Activated CD4-positive, alpha-beta T cell treated with anti-CD3 and anti-CD28 coated beads for 48 hours (primary cell): ENCODE measurements at regions not wholly inside any gene's neighbourhood (a gene's known extent, or its start where the extent isn't known, plus 50 kb on each side); places are given as distances from the start of the nearest gene placed in this dataset.

Experiments
- DNase-seq: peaks from one replicate; pipeline ENCODE4 v3.0.0-alpha.2; 2020

DNA sequence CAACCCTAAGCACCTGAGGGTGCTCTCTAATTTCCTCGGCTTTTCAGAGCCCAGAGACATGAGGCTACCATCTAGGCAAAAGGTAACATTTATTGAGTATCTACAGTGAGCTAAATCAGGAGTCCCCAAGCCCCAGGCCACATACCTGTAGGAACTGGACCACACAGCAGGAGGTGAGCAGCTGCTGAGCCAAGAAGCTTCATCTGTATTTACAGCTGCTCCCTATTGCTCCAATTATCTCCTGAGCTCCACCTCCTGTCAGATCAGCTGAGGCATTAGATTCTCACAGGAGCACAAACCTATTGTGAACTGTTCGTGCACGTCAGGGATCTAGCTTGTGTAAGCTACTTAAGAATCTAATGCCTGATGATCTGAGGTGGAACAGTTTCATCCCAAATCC, 70.2 kb downstream of the RND3 start:
- no peak for DNase-seq

DNA sequence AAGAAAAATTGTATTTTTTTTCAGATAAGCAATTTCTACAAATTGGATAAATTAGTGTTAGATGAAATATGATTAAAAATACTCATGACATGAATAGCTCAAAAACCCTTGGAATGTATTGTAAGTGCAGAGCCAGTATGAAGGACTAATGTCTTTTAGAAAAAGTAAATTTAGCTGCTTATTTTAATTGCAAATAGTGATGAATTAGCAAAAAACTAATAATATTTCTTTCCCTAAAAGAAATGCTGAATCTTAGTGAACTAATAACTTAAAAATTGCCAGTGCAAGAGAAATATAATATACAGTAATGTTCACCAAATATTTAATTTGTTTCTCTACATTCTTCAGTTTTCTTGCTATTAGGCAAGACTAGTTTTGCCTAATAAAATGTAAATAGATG, 72.4 kb downstream of the RND3 start:
- DNase-seq, result no peak

DNA sequence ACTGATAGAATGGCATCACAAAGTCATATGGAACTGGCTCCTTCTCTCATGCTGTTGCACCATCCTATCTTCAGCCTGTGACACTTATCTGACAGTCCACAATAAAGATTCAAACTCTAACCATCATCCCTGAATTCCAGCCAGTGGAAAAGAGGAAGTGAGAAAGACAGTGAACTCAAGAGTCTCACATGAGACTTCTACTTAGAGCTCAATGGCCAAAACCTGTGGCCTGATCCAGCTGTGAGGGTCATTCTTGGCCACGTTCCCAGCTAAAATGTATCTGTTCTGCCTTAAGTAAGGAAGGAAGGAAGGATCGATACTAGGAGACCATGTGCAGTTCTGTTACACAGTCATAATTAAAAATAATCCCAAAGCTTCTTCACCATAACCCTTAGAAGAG, 73.6 kb downstream of the RND3 start:
- no peak for DNase-seq

DNA sequence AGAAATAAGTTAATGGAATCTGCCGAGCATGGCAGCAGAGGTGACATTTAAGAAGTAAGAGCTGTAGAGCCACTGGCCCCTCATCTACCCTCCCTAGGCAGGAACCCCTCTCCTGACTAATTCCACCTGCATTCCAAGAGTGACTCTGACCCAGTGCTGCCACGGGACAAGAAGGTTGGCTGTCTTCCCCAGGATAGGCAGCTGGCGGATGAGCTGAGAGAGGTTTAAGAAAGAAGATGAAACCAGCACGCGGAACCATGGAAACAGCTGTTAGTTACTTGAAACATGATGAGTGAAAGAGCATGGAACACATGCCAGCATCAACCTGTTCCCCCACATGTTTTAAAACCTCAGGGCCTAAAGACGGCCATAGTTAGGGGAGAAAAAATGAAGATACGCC, 74.1 kb downstream of the RND3 start:
- DNase-seq, result no peak

DNA sequence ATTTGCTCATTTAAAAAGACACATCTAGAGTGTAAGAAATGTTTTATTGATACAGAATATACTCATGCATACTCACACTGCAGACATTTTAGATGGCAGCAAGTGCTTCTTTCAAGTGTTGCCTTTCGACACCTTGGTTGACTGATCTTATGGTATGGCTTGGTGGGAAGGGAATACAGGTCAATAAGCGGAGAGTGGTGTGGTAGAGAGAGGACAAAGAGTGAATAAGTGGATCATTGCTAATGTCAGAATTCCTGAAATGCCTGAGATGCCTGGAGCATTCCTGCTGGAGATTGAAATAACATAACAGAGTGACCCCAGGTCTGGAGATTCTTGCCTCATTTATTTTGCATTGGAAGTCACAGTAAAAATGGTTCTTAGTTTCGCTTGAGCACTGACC, 76.7 kb downstream of the RND3 start:
- DNase-seq, result no peak

DNA sequence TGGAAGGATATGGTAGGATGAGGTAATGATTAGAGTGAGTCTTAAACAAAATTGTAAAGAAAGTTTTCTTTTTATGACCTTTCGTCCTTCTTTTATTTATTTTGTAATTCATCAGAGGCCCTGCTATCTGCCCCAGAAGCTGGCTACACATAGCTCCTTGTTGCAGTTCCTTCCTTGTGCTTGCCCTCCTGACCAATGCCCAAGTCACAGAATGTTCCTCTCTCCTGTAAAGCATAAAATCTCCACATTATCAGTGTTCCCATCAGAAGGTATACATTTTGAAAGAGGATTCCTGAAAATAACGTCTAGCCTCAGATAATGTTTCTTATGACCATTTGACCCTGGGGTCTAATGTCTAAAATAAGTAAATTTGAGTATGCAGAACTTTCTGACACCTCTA, 78.3 kb downstream of the RND3 start:
- no peak for DNase-seq

DNA sequence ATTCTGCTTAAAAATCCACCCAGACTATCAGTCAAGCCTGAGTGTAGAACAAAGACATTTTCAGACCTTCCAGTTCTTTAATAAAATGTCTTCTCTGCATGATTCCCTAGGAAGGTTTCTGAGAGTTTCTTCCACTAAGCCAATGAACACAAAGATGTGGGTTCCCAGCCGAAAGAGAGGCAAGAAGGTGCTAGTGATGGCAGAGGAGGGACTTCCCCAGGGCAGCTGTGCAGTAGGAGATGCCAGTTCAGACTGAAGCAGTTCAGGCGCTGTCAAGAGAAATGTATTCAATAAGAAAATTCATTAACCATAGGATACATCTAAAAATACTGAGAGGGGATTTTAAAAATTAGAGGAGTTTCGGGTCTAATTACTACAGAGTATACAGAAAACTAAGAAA, 83.3 kb downstream of the RND3 start:
- DNase-seq, result no peak

DNA sequence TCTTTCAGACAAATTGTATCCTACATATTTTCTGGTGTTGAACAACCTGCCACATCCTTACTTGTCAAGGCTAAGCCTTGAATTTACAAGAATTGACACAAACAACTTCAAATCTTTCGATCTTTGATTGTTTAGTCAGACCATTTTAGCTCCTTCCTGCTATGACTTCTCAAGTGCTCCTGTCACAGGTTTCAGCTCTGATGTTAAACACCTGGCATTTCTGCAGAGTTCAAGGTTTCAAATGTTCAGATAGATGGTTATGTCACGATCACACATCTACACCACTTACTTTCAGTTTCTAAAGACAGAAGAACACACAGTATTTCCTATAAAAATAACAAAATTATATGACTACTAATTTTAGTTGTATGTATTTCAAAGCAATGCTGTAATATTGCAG, 84.0 kb downstream of the RND3 start:
- DNase-seq, result no peak

DNA sequence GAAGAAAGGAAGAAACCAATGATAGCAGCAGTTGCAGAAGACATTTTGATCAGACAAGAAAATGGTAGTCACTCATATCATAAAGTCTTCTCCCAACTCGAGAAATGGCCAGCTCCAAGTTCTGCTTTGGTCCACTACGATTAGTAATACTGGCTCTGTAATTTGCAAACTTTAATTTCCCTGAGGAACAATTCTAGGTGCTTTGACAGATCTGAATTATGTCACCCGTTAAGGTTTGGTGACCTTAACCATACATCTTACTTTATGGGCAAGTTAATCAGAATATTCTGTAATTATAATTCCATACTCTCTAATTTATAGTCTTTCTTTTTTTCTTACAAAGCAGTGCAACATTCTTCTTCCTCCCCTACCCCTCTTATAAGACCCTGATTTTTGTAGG, 84.5 kb downstream of the RND3 start:
- DNase-seq, result no peak

DNA sequence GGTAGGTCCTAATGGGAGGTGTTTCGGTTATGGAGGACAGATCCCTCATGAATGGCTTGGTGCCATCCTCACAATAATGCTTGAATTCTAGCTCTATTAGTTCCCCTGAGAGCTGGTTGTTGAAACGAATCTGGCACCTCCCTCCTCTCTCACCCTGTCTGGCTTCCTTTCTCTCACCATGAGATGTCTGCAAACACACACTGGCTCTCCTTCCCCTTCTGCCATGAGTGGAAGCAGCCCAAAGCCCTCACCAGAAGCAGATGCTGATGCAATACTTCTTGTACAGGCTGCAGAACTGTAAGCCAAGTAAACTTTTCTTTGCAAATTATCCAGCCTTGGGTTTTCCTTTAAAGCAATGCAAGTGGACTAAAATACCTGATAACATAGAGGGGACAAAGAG, 86.6 kb downstream of the RND3 start:
- no peak for DNase-seq

DNA sequence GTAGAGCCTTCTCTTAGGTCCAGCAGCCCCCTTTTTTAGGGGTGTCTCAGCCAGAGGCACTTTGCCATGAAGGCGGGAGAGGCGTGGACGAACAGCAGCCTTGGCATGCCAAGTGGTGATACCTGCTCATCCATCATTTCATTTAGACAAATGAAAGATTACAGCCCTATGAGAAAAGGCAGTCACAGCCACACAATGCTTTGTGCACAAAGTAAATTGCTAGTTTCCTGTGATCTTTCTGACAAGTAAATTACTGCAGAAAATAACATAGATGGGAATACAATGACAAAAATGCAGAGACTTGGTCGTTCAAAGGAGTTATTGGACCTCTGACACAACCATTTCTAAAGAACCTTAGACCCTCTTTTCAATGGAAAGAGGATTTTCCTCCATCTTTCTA, 94.9 kb downstream of the RND3 start:
- no peak for DNase-seq

DNA sequence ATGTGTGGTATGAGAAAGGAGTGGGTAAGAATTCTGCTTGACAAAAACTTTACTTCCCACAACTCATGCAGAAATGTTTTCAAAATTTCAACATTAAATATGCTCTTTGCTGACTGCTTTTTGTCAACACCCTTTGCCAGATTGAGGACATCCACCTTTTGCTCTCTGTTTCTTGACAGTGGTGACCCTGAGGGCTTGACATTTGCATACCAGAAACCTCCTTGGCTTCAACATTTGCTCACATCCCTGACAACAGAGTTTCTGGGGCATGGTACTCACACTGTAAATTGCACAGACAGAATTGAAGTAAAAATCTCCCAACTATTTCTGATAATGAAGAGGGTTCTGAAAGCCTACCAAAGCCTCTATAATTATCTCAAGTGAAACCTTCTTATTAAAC, 95.7 kb downstream of the RND3 start:
- no peak for DNase-seq

DNA sequence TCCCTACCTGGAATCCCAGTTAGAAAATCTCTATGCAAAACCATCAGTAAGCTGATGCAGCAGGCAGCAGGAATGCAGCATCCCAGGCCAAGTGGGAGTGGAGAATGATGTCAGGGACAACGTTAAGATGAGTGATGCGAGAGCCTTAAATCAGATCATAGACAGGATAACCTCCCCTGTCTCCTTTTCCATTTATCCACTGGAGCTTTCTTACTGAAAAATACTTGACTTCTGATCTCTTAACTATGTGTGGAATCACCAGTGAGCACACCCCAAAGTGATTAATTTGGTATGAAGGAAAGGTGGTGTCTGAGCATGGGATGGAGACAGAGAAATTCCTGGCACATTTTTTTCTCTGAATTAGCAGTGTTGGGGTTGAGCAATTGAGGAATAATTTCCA, 98.0 kb downstream of the RND3 start:
- DNase-seq, result no peak

DNA sequence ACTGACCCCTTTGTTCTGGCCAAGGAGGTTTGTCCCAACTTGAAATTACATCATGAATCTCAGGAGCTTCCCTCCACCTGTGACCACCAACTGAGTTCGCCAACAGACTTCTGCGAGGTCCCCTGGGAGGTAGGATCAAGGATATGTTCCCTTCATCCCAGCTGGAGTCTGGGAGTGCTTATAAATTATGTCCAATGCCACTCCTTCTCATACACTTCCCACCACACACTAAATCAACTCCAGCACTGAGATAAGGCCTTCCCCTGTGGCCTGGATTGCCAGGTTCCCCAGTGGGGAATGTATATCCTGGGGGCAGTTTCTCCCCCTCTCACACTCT, 99.2 kb downstream of the RND3 start:
- DNase-seq, result no peak

DNA sequence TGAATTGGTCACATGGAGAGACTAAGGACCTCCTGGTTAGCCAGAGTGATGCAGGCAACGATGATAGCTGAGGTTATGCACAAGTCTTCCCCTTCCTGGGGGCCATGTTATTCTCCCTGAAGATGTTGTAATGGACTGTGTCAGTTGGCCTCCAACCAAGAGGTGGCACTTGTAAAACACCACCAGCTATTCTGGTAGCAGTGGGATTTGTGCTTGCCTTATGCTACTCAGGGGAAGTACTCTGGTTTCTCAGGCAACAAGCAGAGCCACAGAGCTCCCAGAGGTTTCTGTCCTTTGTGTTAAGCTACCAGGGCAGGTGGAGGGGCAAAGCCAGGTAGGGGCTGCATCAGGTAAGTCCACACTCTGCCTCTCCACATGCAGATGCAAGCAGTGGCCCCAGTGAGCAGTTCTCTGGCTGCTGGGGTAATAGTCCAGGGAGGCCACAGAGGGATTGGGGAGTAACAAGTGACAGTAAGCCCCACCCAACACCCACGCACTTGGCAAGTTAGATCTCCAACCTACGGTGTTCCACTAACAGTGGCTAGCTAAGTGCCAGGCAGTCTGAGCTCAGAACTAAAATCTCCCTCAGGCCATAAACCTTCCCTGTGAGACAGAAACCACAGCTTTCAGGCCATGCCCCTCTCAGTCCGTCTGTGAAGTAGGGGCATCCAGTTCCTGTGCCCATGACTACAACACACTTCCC, 99.7 kb downstream of the RND3 start:
- no peak for DNase-seq

DNA sequence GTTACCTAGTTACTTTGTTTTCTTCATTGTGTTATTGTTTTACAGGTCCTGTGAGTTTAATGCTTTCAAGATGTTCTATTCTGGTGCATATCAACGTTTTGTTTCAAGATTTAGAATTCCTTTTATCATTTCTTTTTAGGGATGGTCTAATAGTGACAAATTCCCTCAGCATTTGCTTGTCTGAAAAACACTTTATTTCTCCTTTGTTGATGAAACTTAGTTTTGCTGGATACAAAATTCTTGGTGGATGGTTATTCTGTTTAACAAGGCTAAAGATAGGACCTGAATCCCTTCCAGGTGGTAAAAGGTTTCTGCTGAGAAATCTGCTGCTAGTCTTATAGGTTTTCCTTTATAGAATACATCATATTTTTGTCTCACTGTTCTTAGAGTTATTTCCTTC, 102.3 kb downstream of the RND3 start:
- DNase-seq, result no peak

DNA sequence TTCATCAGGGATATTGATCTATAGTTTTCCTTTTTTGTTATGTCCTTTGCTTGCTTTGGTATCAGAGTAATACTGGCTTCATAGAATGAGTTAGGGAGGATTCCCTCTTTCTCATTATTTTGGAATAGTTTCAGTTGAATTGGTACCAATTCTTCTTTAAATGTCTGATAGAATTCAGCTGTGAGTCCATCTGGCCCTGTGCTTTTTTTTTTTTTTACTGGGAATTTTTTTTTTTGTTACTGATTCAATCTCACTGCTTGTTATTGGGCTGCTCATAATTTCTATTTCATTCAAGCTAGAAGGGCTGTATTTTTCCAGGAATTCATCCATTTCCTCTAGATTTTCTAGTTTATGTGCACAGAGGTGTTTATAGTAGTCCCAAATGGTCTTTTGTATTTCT, 103.9 kb downstream of the RND3 start:
- DNase-seq, result no peak

DNA sequence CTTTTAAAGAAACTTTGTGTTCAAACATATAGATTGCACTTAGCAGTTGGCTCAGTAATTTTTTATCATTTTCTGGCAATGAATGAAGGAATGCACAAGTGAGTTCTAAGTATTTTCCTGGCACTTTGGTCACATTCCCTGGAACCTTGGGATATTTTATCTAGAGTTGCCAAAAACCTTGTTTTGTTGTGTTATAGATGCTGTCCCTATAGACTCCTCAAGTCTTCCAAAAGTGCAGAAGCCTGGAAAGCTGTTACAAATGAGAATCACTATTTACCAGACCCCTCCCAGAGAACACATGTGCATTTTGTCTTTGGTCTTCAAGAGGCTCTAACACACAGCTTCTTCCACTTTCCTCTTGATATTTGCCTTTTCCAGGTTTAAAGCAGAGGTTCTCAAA, 108.3 kb downstream of the RND3 start:
- DNase-seq, result no peak

DNA sequence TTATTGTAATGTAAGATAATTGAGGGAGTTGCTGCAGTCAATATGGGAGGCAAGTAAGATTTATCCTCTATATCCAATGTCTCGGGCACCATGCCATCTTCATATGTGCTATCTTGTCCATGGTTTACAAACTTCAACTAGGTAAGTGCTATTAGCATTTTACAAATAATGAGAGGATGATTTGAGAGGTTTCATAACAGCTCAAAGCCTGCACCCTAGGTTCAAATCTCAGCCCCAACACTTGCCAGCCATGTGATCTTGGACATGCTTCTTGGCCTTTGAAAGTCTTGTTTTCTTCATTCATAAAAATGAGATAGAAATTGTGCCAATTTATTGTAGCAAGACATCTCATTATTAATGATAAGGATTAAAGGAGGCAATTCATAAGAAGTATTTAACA, 108.8 kb downstream of the RND3 start:
- DNase-seq, result no peak

DNA sequence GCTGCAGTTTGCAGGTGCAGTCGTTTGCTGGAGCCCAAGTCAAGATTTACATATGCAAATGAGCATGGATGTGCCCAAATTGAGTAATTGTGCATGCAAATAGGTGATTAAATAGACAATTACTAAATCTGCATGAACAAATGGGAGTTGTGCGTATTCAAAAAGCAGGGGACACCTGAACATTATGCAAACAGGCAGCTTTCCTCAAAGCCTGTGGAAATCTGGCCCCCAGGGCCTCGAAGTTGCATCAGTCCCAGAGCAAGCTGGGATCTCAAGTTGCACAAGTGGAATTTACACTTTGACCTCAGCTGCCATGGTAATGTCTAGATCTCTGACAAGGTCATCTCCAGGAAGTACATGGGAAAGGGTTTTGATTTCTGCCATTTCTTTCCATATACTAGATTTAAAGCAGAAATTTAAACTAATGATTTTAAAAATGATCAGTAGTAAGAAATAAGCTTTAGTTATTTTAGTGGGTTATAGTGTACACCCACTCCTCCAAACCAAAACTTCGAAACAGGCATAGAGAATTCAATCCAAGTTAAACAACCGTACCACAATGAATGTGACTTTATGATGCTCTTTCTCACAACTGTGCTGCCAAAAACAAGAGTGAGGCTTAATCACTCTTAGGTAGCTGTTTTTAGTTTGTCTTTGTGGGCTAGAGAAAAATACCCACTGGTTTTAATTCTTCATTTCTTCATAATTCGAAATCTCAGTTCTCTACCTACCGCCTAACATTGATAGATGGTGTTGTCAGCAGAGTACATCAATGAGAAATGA, 110.7 kb downstream of the RND3 start:
- DNase-seq, result no peak

DNA sequence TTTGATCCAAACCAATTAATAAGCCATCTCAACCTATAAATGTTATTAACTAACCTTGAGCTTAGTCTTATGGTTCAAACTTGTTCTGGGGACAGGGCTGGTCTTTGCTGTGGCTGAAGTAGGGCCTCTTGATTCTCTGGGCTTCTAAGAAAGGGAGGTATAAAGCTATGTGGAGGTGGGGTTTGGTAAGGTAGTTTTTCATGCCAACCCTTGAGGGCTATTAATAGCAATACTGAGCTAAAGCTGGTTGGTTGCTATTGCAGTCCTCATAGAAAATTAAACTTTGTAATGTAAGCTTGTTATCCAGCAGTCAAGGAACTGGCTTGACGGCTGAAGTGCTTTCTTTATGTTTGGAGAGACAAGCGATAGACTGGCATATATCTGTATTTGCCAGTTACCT, 112.1 kb downstream of the RND3 start:
- DNase-seq, result no peak

DNA sequence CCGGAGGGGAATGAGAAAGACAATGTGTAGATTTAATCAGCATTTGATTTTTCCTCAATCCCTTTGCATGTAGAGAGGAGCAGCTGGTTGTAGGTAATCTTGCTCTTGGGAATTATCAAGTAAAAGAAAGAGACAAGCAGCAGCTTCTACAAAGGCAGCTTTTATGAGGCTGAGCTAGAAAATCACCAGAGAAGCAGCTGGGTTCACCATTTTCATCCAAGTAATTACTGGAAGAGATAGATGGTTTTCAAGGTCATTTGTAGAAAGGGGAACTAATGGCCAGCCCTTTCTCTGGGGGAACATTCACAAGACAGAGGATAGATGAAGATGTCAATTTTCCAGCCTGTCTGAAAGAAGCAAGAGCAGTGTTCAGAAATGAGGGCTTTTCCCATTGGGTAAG, 113.0 kb downstream of the RND3 start:
- DNase-seq, result no peak

DNA sequence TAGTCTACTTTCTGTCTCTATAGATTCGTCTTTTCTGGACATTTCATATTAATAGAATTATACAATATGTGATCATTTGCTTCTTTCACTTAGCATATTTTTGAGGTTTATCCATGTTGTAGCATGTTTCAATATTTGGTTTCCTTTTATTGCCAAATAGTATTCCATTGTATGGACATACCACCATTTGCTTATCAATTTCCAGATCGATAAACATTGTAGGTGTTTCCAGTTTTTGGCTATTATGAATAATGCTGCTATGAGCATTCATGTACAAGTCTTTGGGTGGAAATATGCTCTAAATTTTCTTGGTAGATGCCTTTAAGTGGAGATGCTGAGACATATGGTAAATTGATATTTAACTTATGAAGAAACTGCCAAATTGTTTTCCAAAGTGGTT, 114.1 kb downstream of the RND3 start:
- no peak for DNase-seq

DNA sequence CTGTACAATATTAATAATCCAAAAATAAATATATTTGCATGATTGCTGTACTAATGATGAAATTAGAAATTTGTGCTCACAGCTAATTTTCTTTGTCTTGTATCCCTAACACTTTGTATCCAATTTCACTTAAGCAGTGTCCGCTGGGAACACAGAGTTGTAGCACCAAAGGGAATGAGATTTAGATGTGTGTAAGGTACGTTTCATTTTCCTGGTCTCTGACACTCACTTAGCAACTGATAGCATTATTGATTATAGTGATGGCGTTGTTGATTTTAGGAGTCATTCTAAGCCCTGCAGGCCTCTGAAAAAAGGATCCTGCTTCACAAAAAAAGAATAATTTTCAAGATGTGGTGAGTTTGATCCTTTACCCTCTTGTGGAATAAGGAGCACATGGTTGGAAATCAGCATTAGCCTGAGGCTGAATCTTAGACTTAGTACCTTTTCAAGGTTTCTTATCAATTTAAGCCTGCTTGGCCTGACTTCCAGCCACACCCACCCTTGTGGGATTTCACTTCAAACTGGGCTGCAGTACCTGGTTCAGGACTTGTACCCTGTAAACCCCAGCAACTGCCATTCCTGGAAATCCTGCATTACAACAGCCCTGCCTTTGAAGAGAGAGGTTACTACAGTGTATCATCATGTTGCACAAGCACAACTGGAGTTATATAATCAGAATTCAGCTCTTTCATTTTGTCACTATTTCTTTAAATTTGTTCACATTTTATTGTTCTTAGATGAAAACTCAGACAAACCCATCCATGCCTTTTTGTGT, 116.2 kb downstream of the RND3 start:
- DNase-seq, result no peak
